ENCODE measurements at regions not wholly inside any gene's neighbourhood (a gene's known extent, or its start where the extent isn't known, plus 50 kb on each side); places are given as distances from the start of the nearest gene placed in this dataset.

DNA sequence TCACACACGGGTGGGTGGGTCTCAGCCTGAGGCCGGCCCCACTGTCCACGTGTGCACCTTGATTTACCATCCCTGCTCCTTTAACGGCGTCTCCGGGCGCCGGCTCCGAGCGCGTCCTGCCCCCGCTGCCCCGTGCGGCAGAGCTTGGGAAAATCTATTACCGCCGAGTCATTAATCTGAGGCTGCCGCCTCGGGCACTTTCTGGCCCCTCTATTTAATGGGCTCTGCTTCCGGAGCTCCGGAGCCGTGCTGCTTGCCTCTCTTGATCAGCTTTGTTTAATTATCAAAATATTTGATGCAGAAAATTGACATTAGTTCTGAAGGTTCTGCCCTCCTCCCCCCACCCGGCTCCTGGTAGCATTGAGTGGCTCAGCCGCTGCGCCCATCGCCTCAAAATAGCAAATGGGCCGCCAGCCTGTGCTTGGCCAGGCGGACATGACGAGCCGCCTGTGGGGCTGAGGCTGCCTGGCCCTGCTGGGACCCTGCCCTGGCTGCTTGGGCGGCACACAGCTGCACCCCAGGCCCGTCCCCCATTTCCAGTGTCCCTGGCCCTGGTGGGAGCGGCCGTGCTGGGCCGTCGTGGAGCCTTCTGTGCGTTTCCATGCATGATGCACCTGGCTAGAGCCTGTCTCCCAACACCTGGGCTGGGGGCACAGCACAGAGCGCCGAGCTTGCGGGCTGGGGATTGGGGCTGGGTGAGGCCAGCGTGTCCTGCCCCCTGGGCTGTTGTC is 81.6 kb upstream of the TTC34 start:
- TF ChIP-seq, protein P1, sequence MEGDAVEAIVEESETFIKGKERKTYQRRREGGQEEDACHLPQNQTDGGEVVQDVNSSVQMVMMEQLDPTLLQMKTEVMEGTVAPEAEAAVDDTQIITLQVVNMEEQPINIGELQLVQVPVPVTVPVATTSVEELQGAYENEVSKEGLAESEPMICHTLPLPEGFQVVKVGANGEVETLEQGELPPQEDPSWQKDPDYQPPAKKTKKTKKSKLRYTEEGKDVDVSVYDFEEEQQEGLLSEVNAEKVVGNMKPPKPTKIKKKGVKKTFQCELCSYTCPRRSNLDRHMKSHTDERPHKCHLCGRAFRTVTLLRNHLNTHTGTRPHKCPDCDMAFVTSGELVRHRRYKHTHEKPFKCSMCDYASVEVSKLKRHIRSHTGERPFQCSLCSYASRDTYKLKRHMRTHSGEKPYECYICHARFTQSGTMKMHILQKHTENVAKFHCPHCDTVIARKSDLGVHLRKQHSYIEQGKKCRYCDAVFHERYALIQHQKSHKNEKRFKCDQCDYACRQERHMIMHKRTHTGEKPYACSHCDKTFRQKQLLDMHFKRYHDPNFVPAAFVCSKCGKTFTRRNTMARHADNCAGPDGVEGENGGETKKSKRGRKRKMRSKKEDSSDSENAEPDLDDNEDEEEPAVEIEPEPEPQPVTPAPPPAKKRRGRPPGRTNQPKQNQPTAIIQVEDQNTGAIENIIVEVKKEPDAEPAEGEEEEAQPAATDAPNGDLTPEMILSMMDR (IDR thresholded peaks at IDR 0.05) = no peak
- no peak for TF ChIP-seq EZH2 (IDR thresholded peaks at IDR 0.05; ENCODE audit: borderline replicate concordance, insufficient read depth, low read depth, low read length, poor library complexity, severe bottlenecking)
